IPS-15b (cell line): ENCODE measurements at regions not wholly inside any gene's neighbourhood (a gene's known extent, or its start where the extent isn't known, plus 50 kb on each side); places are given as distances from the start of the nearest gene placed in this dataset.

ENCODE experiments used
- H3K27me3 ChIP-seq: one replicate; pipeline ENCODE4 v1.6.1; 2013; ENCODE audit warnings: low read length; ENCODE audit not compliant: control insufficient read depth, insufficient read depth
- H3K36me3 ChIP-seq: one replicate; pipeline ENCODE4 v1.6.1; 2013; ENCODE audit warnings: low read length; ENCODE audit not compliant: control insufficient read depth, insufficient read depth
- H3K4me1 ChIP-seq: one replicate; pipeline ENCODE4 v1.6.1; 2013; ENCODE audit warnings: mild to moderate bottlenecking, low read length; ENCODE audit not compliant: control insufficient read depth, insufficient read depth
- H3K4me3 ChIP-seq: one replicate; pipeline ENCODE4 v1.5.1; 2013; ENCODE audit warnings: low read depth, low read length
- H3K9ac ChIP-seq: one replicate; pipeline ENCODE4 v1.6.1; 2013; ENCODE audit warnings: low read depth, mild to moderate bottlenecking, low read length
- H3K9me3 ChIP-seq: one replicate; pipeline ENCODE4 v1.6.1; 2013; ENCODE audit warnings: mild to moderate bottlenecking, low read length; ENCODE audit not compliant: control insufficient read depth, insufficient read depth

GRCh38 chr9:17986595-17986994 lies 407.7 kb downstream of the SH3GL2 start:
- H3K9ac ChIP-seq: no peak overlapping the region
- no peaks in the 10 kb centered on the region for H3K9me3 ChIP-seq
- H3K36me3 ChIP-seq: no peaks in the 10 kb centered on the region
- no peaks in the 10 kb centered on the region for H3K4me1 ChIP-seq
- H3K27me3 ChIP-seq: no peaks in the 10 kb centered on the region
- H3K4me3 ChIP-seq: no peak overlapping the region

GRCh38 chr9:17987189-17987588 lies 408.3 kb downstream of the SH3GL2 start:
- no peaks in the 10 kb centered on the region for H3K36me3 ChIP-seq
- no peak overlapping the region for H3K9ac ChIP-seq
- H3K9me3 ChIP-seq: no peaks in the 10 kb centered on the region
- H3K27me3 ChIP-seq: no peaks in the 10 kb centered on the region
- no peak overlapping the region for H3K4me3 ChIP-seq
- H3K4me1 ChIP-seq: no peaks in the 10 kb centered on the region

- Histone ChIP-seq H3K27me3 (no peaks in the 10 kb centered on the region), H3K4me3 (no peak overlapping the region), H3K9ac (no peak overlapping the region), H3K9me3 (no peaks in the 10 kb centered on the region), H3K4me1 (no peaks in the 10 kb centered on the region), H3K36me3 (no peaks in the 10 kb centered on the region)
Measured at GRCh38 chr9:17988489-17988888, 409.6 kb downstream of the SH3GL2 start.

GRCh38 chr9:17990602-17991001 lies 411.7 kb downstream of the SH3GL2 start:
- peaks cover 9% of the 10 kb centered on the region for H3K4me1 ChIP-seq
- no peaks in the 10 kb centered on the region for H3K36me3 ChIP-seq
- H3K27me3 ChIP-seq: no peaks in the 10 kb centered on the region
- H3K4me3 ChIP-seq: no peak overlapping the region
- H3K9ac ChIP-seq: no peak overlapping the region
- no peaks in the 10 kb centered on the region for H3K9me3 ChIP-seq

GRCh38 chr9:17993024-17993423 lies 414.2 kb downstream of the SH3GL2 start:
- H3K36me3 ChIP-seq: no peaks in the 10 kb centered on the region
- H3K4me3 ChIP-seq: no peak overlapping the region
- no peaks in the 10 kb centered on the region for H3K9me3 ChIP-seq
- peaks cover 9% of the 10 kb centered on the region for H3K4me1 ChIP-seq
- no peak overlapping the region for H3K9ac ChIP-seq
- no peaks in the 10 kb centered on the region for H3K27me3 ChIP-seq

GRCh38 chr9:17994695-17995425 lies 416.0 kb downstream of the SH3GL2 start:
- Histone ChIP-seq H3K27me3 (no peaks in the 10 kb centered on the region), H3K9me3 (no peaks in the 10 kb centered on the region), H3K4me1 (peaks cover 9% of the 10 kb centered on the region), H3K9ac (no peak overlapping the region), H3K4me3 (no peak overlapping the region), H3K36me3 (no peaks in the 10 kb centered on the region)

GRCh38 chr9:17996728-17997127 lies 417.9 kb downstream of the SH3GL2 start:
- H3K36me3 ChIP-seq: no peaks in the 10 kb centered on the region

GRCh38 chr9:18002718-18003438 lies 424.0 kb downstream of the SH3GL2 start:
- no peaks in the 10 kb centered on the region for H3K27me3 ChIP-seq
- no peak overlapping the region for H3K4me3 ChIP-seq
- no peaks in the 10 kb centered on the region for H3K36me3 ChIP-seq
- H3K4me1 ChIP-seq: no peaks in the 10 kb centered on the region
- no peak overlapping the region for H3K9ac ChIP-seq
- no peaks in the 10 kb centered on the region for H3K9me3 ChIP-seq

More at GRCh38 chr9:17996728-17997127, 417.9 kb downstream of the SH3GL2 start:
- Histone ChIP-seq H3K4me1 (peaks cover 9% of the 10 kb centered on the region), H3K9me3 (no peaks in the 10 kb centered on the region), H3K9ac (no peak overlapping the region), H3K27me3 (no peaks in the 10 kb centered on the region), H3K4me3 (no peak overlapping the region)

GRCh38 chr9:18006591-18006990 lies 427.7 kb downstream of the SH3GL2 start:
- H3K4me1 ChIP-seq: no peaks in the 10 kb centered on the region

GRCh38 chr9:18007621-18008020 lies 428.8 kb downstream of the SH3GL2 start:
- Histone ChIP-seq H3K4me3 (no peak overlapping the region), H3K4me1 (no peaks in the 10 kb centered on the region), H3K9me3 (no peaks in the 10 kb centered on the region), H3K9ac (no peak overlapping the region), H3K36me3 (no peaks in the 10 kb centered on the region), H3K27me3 (no peaks in the 10 kb centered on the region)

More at GRCh38 chr9:18006591-18006990, 427.7 kb downstream of the SH3GL2 start:
- H3K9me3 ChIP-seq: no peaks in the 10 kb centered on the region
- H3K4me3 ChIP-seq: no peak overlapping the region
- H3K36me3 ChIP-seq: no peaks in the 10 kb centered on the region
- no peaks in the 10 kb centered on the region for H3K27me3 ChIP-seq
- no peak overlapping the region for H3K9ac ChIP-seq

- Histone ChIP-seq H3K4me1 (no peaks in the 10 kb centered on the region), H3K4me3 (no peak overlapping the region), H3K36me3 (no peaks in the 10 kb centered on the region), H3K9me3 (no peaks in the 10 kb centered on the region), H3K9ac (no peak overlapping the region), H3K27me3 (no peaks in the 10 kb centered on the region)
Measured at GRCh38 chr9:18009902-18010301, 431.0 kb downstream of the SH3GL2 start.

GRCh38 chr9:18010492-18010891 lies 431.6 kb downstream of the SH3GL2 start:
- H3K9me3 ChIP-seq: no peaks in the 10 kb centered on the region
- H3K9ac ChIP-seq: no peak overlapping the region
- H3K4me3 ChIP-seq: no peak overlapping the region
- H3K36me3 ChIP-seq: no peaks in the 10 kb centered on the region
- H3K27me3 ChIP-seq: no peaks in the 10 kb centered on the region
- H3K4me1 ChIP-seq: no peaks in the 10 kb centered on the region
